ENCODE measurements at regions not wholly inside any gene's neighbourhood (a gene's known extent, or its start where the extent isn't known, plus 50 kb on each side); places are given as distances from the start of the nearest gene placed in this dataset.
"Not testable (repeated sequence)": the region's sequence is repeated elsewhere in the genome, so short reads cannot be mapped to it uniquely, and the experiment has no call there.

GRCh38 chr16:5775916-5776315 lies 678.3 kb upstream of the EEF2KMT start:
- Mint-ChIP-seq H3K9me3 (no peaks in the 10 kb centered on the region), H3K27ac (no peak overlapping the region), H3K27me3 (no peaks in the 10 kb centered on the region), H3K4me1 (no peaks in the 10 kb centered on the region), H3K36me3 (no peaks in the 10 kb centered on the region), H3K4me3 (no peak overlapping the region)
- DNase-seq (ENCODE audit: low spot score in 2 of 2), result no peak
- ATAC-seq (ENCODE audit: low read depth), result no peak

GRCh38 chr16:5770118-5770517 lies 672.5 kb upstream of the EEF2KMT start:
- no peak for ATAC-seq (ENCODE audit: low read depth)
- no peak for DNase-seq (ENCODE audit: low spot score in 2 of 2)
- Mint-ChIP-seq H3K27ac (no peak overlapping the region), H3K36me3 (no peaks in the 10 kb centered on the region), H3K4me1 (no peaks in the 10 kb centered on the region), H3K27me3 (no peaks in the 10 kb centered on the region), H3K9me3 (peaks cover 7% of the 10 kb centered on the region), H3K4me3 (no peak overlapping the region)

- no peaks in the 10 kb centered on the region for H3K36me3 Mint-ChIP-seq
- H3K27ac Mint-ChIP-seq, result no peak overlapping the region
- H3K27me3 Mint-ChIP-seq, result no peaks in the 10 kb centered on the region
- no peak overlapping the region for H3K4me3 Mint-ChIP-seq
- DNase-seq (ENCODE audit: low spot score in 2 of 2) (no peak), ATAC-seq (ENCODE audit: low read depth) (no peak)
- H3K4me1 Mint-ChIP-seq, result no peaks in the 10 kb centered on the region
- H3K9me3 Mint-ChIP-seq, result peaks cover 7% of the 10 kb centered on the region
Measured at GRCh38 chr16:5769513-5769912, 671.9 kb upstream of the EEF2KMT start.

- Mint-ChIP-seq H3K9me3 (peaks cover 9% of the 10 kb centered on the region), H3K4me1 (no peaks in the 10 kb centered on the region), H3K27ac (no peak overlapping the region), H3K27me3 (no peaks in the 10 kb centered on the region), H3K36me3 (no peaks in the 10 kb centered on the region), H3K4me3 (no peak overlapping the region)
- DNase-seq (ENCODE audit: low spot score in 2 of 2) (no peak), ATAC-seq (ENCODE audit: low read depth) (no peak)
Measured at GRCh38 chr16:5768445-5768844, 670.9 kb upstream of the EEF2KMT start.

- no peaks in the 10 kb centered on the region for H3K4me1 Mint-ChIP-seq
- H3K36me3 Mint-ChIP-seq, result no peaks in the 10 kb centered on the region
- ATAC-seq (ENCODE audit: low read depth), result no peak
Measured at GRCh38 chr16:5763176-5763575, 665.6 kb upstream of the EEF2KMT start.

GRCh38 chr16:5762362-5762761 lies 664.8 kb upstream of the EEF2KMT start:
- Mint-ChIP-seq H3K4me1 (no peaks in the 10 kb centered on the region), H3K27ac (no peak overlapping the region), H3K36me3 (no peaks in the 10 kb centered on the region), H3K27me3 (no peaks in the 10 kb centered on the region), H3K4me3 (no peak overlapping the region), H3K9me3 (peaks cover 12% of the 10 kb centered on the region)
- ATAC-seq (ENCODE audit: low read depth) (no peak), DNase-seq (ENCODE audit: low spot score in 2 of 2) (no peak)

More at GRCh38 chr16:5763176-5763575, 665.6 kb upstream of the EEF2KMT start:
- Mint-ChIP-seq H3K4me3 (no peak overlapping the region), H3K9me3 (peaks cover 12% of the 10 kb centered on the region), H3K27me3 (no peaks in the 10 kb centered on the region), H3K27ac (no peak overlapping the region)
- no peak for DNase-seq (ENCODE audit: low spot score in 2 of 2)

- ATAC-seq (ENCODE audit: low read depth) (no peak), DNase-seq (ENCODE audit: low spot score in 2 of 2) (no peak)
- no peak overlapping the region for H3K27ac Mint-ChIP-seq
- no peaks in the 10 kb centered on the region for H3K36me3 Mint-ChIP-seq
- peaks cover 8% of the 10 kb centered on the region for H3K9me3 Mint-ChIP-seq
- no peaks in the 10 kb centered on the region for H3K27me3 Mint-ChIP-seq
- no peak overlapping the region for H3K4me3 Mint-ChIP-seq
- H3K4me1 Mint-ChIP-seq, result no peaks in the 10 kb centered on the region
Measured at GRCh38 chr16:5761592-5761991, 664.0 kb upstream of the EEF2KMT start.

GRCh38 chr16:5758281-5758680 lies 660.7 kb upstream of the EEF2KMT start:
- no peak for DNase-seq (ENCODE audit: low spot score in 2 of 2)
- Mint-ChIP-seq H3K27me3 (no peaks in the 10 kb centered on the region), H3K36me3 (no peaks in the 10 kb centered on the region), H3K9me3 (peaks cover 6% of the 10 kb centered on the region), H3K4me1 (no peaks in the 10 kb centered on the region), H3K27ac (no peak overlapping the region), H3K4me3 (no peak overlapping the region)
- ATAC-seq (ENCODE audit: low read depth), result no peak

- Mint-ChIP-seq H3K36me3 (no peaks in the 10 kb centered on the region), H3K27ac (no peak overlapping the region), H3K27me3 (no peaks in the 10 kb centered on the region), H3K9me3 (peaks cover 5% of the 10 kb centered on the region), H3K4me3 (no peak overlapping the region), H3K4me1 (no peaks in the 10 kb centered on the region)
- no peak for ATAC-seq (ENCODE audit: low read depth)
- DNase-seq (ENCODE audit: low spot score in 2 of 2), result no peak
Measured at GRCh38 chr16:5756969-5757368, 659.4 kb upstream of the EEF2KMT start.

- no peaks in the 10 kb centered on the region for H3K36me3 Mint-ChIP-seq
- no peak overlapping the region for H3K27ac Mint-ChIP-seq
Measured at GRCh38 chr16:5753381-5753780, 655.8 kb upstream of the EEF2KMT start.

GRCh38 chr16:5751216-5751615 lies 653.6 kb upstream of the EEF2KMT start:
- no peaks in the 10 kb centered on the region for H3K4me1 Mint-ChIP-seq
- H3K27me3 Mint-ChIP-seq, result peaks cover 2% of the 10 kb centered on the region
- H3K36me3 Mint-ChIP-seq, result no peaks in the 10 kb centered on the region
- DNase-seq (ENCODE audit: low spot score in 2 of 2) (no peak), ATAC-seq (ENCODE audit: low read depth) (no peak)
- H3K27ac Mint-ChIP-seq, result no peak overlapping the region
- peaks cover 4% of the 10 kb centered on the region for H3K9me3 Mint-ChIP-seq
- H3K4me3 Mint-ChIP-seq, result no peak overlapping the region

More at GRCh38 chr16:5753381-5753780, 655.8 kb upstream of the EEF2KMT start:
- Mint-ChIP-seq H3K4me3 (no peak overlapping the region), H3K9me3 (peaks cover 6% of the 10 kb centered on the region), H3K4me1 (no peaks in the 10 kb centered on the region), H3K27me3 (peaks cover 2% of the 10 kb centered on the region)
- ATAC-seq (ENCODE audit: low read depth) (no peak), DNase-seq (ENCODE audit: low spot score in 2 of 2) (no peak)

- not testable (repeated sequence) for DNase-seq (ENCODE audit: low spot score in 2 of 2); ATAC-seq (ENCODE audit: low read depth); H3K4me1 Mint-ChIP-seq; H3K36me3 Mint-ChIP-seq; H3K27me3 Mint-ChIP-seq; H3K27ac Mint-ChIP-seq; H3K9me3 Mint-ChIP-seq; H3K4me3 Mint-ChIP-seq
Measured at GRCh38 chr16:5750439-5750838, 652.8 kb upstream of the EEF2KMT start.

- Mint-ChIP-seq H3K9me3 (peaks cover 8% of the 10 kb centered on the region), H3K27me3 (peaks cover 3% of the 10 kb centered on the region), H3K36me3 (no peaks in the 10 kb centered on the region), H3K4me3 (no peak overlapping the region), H3K27ac (no peak overlapping the region), H3K4me1 (no peaks in the 10 kb centered on the region)
- DNase-seq (ENCODE audit: low spot score in 2 of 2) (no peak), ATAC-seq (ENCODE audit: low read depth) (no peak)
Measured at GRCh38 chr16:5738586-5738985, 641.0 kb upstream of the EEF2KMT start.

- no peak for ATAC-seq (ENCODE audit: low read depth)
- no peak for DNase-seq (ENCODE audit: low spot score in 2 of 2)
- Mint-ChIP-seq H3K27ac (no peak overlapping the region), H3K4me3 (no peak overlapping the region), H3K36me3 (no peaks in the 10 kb centered on the region), H3K9me3 (peaks cover 8% of the 10 kb centered on the region), H3K27me3 (peaks cover 3% of the 10 kb centered on the region), H3K4me1 (no peaks in the 10 kb centered on the region)
Measured at GRCh38 chr16:5736209-5736930, 638.8 kb upstream of the EEF2KMT start.

GRCh38 chr16:5735444-5735843 lies 637.8 kb upstream of the EEF2KMT start:
- no peak overlapping the region for H3K4me3 Mint-ChIP-seq
- no peaks in the 10 kb centered on the region for H3K4me1 Mint-ChIP-seq
- H3K36me3 Mint-ChIP-seq, result no peaks in the 10 kb centered on the region
- no peak for ATAC-seq (ENCODE audit: low read depth)
- H3K27ac Mint-ChIP-seq, result no peak overlapping the region
- H3K27me3 Mint-ChIP-seq, result peaks cover 3% of the 10 kb centered on the region
- peaks cover 8% of the 10 kb centered on the region for H3K9me3 Mint-ChIP-seq
- no peak for DNase-seq (ENCODE audit: low spot score in 2 of 2)

Data from memory B cell (primary cell).